ENCODE measurements at regions not wholly inside any gene's neighbourhood (a gene's known extent, or its start where the extent isn't known, plus 50 kb on each side); places are given as distances from the start of the nearest gene placed in this dataset.
"Not testable (repeated sequence)": the region's sequence is repeated elsewhere in the genome, so short reads cannot be mapped to it uniquely, and the experiment has no call there.

- DNase-seq (ENCODE audit: low read depth) = not testable (repeated sequence)
Measured at GRCh38 chr14:86731427-86731826, 1201.5 kb downstream of the FLRT2 start.

GRCh38 chr14:86723254-86723624 is 1193.3 kb downstream of the FLRT2 start:
- DNase-seq (ENCODE audit: low read depth) = no peak

GRCh38 chr14:86722612-86723253 is 1192.8 kb downstream of the FLRT2 start:
- DNase-seq (ENCODE audit: low read depth) = no peak

DNA sequence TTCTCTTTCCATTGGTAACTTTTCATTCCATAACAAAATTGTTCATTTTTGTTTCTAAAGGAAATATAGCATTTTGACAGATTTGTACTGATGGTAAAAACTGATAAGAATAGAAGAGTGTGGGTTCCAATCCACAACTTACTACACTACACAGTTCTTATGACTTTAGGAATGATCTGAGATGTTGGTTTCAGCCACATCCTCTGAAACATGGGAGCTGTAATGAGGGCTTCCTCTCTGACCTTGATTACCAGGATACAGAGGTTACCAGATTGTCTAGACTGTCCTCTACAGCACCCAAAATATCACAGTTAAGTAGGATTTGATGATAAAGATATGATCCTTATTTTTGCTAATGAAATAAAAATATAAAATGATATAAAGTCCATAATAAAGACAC is 1184.6 kb downstream of the FLRT2 start:
- DNase-seq (ENCODE audit: low read depth) = no peak

DNA sequence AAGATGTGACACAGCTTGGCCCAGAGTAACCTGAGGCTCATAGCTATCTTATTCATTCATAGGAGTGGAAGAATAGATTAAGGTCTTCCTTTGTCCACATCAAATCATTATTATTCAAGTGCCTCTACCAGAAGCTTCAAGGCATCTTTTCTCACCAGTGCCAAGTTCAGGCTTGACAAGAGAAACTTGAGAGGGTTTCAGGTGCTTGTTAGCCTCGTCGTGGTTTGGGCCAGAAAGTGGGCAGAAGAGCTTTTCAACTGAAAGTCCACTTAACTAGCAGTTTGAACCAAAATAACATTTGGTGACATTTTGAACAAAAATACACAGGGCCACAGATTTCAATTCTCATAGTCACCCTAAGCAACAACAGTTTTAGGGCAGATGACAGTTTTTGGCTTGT is 1184.2 kb downstream of the FLRT2 start:
- DNase-seq (ENCODE audit: low read depth) = no peak

DNA sequence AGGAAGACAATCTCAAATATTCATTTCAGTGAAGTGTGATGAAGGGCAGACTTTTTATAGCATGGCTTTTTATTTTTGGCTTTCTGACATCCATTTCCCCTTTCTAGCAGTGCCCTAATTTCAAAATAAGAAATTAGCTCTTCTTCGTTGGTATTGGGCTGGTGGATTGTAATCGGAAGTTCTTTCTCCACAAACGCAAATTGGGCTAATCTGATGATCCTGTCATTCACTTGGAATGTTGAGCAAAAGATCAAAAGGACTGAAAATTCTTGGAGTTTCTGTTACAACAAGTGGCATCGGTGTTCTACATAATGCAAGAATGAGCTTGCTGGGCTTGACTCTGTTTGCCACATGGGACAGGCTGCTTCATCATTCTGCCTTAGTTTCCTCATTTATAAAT is 1182.8 kb downstream of the FLRT2 start:
- DNase-seq (ENCODE audit: low read depth) = no peak

- DNase-seq (ENCODE audit: low read depth) = no peak
Measured at GRCh38 chr14:86712176-86712575, 1182.2 kb downstream of the FLRT2 start.

DNA sequence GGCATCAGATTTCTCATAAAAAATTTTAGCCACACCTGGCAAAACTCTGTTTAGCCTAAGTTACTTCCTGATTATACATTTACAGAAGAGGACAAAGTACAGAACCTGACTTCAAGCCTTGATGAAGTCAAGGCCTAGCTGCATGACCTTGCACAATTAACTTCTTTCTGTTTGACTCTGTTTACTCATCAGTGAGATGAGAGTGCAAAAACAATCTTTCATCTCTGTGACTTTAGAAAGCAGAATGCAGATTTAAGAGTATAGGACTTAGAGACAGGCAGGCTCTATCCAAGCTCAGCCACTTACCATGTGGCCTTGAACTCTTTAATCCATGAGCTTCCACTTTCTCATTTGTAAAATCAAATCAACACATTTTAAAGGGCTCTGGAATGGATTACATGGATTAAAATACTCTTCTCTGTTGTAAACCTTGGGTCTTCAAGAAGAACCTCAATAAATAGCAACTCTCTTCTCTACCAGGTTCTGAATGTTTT is 1178.9 kb downstream of the FLRT2 start:
- no peak for DNase-seq (ENCODE audit: low read depth)

DNA sequence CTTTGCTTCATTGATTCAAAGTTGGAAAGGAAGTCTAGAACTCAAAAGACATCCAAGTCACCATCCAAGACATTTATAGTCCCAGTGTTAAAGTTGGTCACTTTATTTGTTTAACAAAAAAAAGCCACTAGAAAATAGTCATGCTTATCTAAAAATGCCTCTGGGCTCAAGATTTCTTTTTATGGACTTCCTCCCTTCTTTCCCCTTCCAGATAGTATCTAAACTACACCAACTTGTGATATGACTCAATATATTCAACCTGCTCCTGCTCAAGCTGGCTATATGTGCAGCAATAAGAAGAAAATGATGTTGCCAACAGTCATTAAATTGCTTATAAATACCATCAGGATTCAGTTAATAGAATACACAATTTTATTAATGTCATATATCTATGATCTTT is 1177.1 kb downstream of the FLRT2 start:
- DNase-seq (ENCODE audit: low read depth) = no peak

- no peak for DNase-seq (ENCODE audit: low read depth)
Measured at GRCh38 chr14:86683561-86683960, 1153.6 kb downstream of the FLRT2 start.

DNA sequence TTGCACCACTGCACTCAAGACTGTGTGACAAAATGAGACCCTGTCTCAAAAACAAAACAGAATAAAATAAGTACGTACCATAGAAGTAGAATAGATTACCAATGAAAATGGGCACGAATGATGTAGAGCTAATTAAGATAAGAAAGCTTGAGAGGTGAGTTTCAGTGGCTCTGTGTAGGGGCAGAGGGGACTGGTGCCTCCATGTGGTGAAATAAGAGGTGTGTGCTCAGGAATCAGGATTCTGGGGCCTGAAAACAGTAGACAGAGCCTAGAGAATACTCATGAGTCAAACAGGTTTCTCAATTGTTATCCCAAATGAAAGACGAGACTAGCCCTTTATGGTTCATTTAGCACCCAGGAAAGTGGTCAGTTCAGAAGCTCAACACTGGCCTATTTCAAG is 1145.1 kb downstream of the FLRT2 start:
- no peak for DNase-seq (ENCODE audit: low read depth)

- DNase-seq (ENCODE audit: low read depth) = no peak
Measured at GRCh38 chr14:86673523-86673969, 1143.6 kb downstream of the FLRT2 start.

GRCh38 chr14:86672080-86672479 is 1142.1 kb downstream of the FLRT2 start:
- DNase-seq (ENCODE audit: low read depth) = no peak

- DNase-seq (ENCODE audit: low read depth) = no peak
Measured at GRCh38 chr14:86665975-86666374, 1136.0 kb downstream of the FLRT2 start.

GRCh38 chr14:86662334-86662733 is 1132.4 kb downstream of the FLRT2 start:
- no peak for DNase-seq (ENCODE audit: low read depth)

GRCh38 chr14:86654558-86655184 is 1124.7 kb downstream of the FLRT2 start:
- DNase-seq (ENCODE audit: low read depth) = peak; percentile 28

- DNase-seq (ENCODE audit: low read depth) = no peak
Measured at GRCh38 chr14:86652526-86652925, 1122.6 kb downstream of the FLRT2 start.

- no peak for DNase-seq (ENCODE audit: low read depth)
Measured at GRCh38 chr14:86646696-86647690, 1117.0 kb downstream of the FLRT2 start.

DNA sequence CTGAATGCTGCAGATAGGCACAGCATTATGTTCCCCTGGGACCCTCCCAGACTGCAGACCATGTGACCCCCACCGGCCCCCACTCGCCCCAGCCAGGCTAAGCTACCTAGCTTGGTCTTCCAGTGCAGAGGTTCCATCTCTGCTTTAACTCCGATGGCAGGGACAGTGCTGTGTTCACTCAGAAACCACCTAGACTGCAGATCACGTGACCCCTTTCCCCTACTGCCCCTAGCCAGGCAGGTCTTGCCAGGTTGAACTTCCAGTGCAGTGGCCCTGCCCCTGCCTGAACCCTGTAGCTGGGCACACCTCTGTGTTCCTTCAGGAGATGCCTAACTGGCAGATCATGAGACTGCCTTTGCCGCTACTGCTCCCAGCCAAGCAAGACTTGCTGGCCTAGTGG is 1116.2 kb downstream of the FLRT2 start:
- DNase-seq (ENCODE audit: low read depth) = no peak

DNA sequence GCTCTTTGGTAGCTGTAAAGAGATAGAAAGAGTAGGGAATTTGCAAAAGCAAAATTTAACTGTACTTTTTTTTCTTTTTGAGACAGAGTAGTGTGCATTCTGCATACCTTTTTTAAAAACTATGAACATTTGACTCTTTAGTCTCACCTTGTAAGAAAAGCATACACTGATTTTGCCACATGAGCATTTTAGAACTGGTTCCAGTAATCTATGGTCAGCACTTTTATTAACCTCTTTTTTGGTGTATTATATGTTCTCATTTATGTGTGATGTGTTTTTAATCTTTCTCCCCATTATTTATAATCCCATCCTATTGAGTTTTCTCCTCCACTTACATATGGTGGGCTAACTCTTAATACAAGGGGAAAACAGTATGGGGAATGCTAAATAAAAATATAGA is 1111.4 kb downstream of the FLRT2 start:
- no peak for DNase-seq (ENCODE audit: low read depth)

- DNase-seq (ENCODE audit: low read depth) = no peak
Measured at GRCh38 chr14:86640288-86640687, 1110.3 kb downstream of the FLRT2 start.

DNA sequence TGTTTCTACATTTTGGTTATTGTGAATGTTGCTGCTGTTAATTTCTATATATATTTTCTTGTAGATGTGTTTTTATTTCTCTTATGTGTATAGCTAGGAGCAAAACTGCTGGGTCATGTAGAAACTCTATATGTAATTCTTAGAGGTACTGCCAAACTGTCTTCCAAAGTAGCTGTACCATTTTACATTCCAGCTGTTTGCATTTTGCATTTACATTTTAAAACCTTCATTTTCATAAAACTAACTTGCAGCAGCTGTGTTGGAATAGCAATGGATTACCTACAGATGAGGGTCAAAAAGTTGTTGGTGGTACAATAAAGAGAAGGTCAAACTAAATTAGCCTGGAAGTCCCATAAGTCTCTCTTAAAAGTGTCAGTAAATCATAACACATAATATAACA is 1109.7 kb downstream of the FLRT2 start:
- DNase-seq (ENCODE audit: low read depth) = no peak

Measured in RPMI7951 (cell line).